ENCODE measurements at regions not wholly inside any gene's neighbourhood (a gene's known extent, or its start where the extent isn't known, plus 50 kb on each side); places are given as distances from the start of the nearest gene placed in this dataset.

DNA sequence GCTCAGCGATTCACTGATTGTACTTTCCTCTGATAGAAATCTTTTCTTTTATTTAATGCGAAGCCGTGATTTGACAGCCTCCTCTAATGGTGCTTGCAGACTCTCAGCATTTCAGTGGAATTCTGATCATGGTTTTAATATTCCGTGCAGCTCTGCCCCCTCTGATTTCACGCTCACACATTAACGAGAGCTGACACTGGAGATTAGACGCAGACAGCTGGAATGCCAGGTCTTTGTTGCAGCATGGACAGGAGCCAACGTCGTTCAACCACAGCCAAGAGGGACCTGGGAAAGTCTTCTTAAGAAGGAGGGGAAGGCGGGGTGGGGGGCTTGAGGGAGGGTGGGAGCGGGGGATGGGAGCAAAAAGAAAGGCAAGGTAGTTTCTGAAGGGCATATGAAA, 186.4 kb downstream of the BLID start:
- TF ChIP-seq, protein P1, sequence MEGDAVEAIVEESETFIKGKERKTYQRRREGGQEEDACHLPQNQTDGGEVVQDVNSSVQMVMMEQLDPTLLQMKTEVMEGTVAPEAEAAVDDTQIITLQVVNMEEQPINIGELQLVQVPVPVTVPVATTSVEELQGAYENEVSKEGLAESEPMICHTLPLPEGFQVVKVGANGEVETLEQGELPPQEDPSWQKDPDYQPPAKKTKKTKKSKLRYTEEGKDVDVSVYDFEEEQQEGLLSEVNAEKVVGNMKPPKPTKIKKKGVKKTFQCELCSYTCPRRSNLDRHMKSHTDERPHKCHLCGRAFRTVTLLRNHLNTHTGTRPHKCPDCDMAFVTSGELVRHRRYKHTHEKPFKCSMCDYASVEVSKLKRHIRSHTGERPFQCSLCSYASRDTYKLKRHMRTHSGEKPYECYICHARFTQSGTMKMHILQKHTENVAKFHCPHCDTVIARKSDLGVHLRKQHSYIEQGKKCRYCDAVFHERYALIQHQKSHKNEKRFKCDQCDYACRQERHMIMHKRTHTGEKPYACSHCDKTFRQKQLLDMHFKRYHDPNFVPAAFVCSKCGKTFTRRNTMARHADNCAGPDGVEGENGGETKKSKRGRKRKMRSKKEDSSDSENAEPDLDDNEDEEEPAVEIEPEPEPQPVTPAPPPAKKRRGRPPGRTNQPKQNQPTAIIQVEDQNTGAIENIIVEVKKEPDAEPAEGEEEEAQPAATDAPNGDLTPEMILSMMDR (IDR thresholded peaks at IDR 0.05), result no peak
- no peak for TF ChIP-seq POLR2A (IDR thresholded peaks at IDR 0.05)

Data from Peyer's patch (tissue), 4 donors.